ENCODE measurements at regions not wholly inside any gene's neighbourhood (a gene's known extent, or its start where the extent isn't known, plus 50 kb on each side); places are given as distances from the start of the nearest gene placed in this dataset.
"Not testable (repeated sequence)": the region's sequence is repeated elsewhere in the genome, so short reads cannot be mapped to it uniquely, and the experiment has no call there.

DNA sequence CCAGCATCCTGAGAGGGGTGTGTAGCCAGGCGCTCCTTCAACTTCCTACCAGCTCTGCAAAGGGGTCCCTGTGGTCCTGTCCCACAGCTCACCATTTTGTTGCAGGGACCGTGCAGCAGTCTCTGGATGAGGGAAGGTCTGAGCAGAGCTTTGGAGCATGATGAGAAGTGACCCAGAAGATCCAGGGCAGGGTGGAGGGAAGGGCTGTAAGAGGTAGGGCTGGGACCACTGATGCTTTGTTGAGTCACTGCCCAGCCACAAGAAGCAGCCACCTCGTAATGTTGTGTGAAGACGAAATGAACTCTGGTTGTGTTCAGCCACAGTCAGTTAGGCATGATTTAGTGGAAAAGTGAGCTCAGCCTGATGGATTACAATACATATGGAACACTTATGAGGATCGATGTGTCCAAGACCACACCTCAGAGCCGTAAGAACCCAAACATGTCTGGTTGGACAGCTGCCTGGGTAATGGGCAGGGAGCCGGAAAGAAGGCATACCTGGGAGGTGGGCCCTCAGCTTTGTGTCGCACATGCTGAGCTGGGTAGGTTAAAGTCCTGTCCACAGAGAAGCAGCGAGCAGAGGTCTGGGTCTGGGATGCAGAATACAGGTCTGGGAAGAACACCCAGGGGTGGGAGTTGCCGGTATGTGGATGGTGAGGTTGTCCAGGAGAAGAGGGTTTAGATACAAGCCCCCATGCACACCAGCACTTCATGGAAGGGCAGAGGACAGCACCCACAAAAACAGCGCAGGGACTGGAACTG, 250.1 kb downstream of the GADD45G start:
- no peak for DNase-seq (ENCODE audit: low read depth in 2 of 3, low spot score in 2 of 3)

DNA sequence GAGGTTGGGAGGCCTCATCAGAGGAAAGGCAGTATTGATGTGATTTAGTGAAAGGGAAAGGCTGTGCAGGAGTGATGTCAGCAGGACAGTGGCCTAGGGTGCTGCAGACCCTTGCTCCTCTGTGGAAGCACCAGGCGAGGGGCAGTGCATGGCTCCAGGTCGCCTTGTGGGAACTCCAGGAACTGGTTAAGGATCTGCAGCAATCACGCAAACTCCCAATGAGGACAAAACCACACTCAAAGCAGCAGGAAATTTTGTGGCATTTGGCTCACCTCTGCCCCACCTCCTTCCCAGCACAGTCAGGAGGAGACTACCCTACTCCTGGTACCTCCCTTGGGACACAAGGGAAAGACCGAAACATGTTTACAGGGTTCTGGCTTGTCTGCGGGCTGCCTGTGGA, 251.5 kb downstream of the GADD45G start:
- DNase-seq (ENCODE audit: low read depth in 2 of 3, low spot score in 2 of 3): not testable (repeated sequence)

DNA sequence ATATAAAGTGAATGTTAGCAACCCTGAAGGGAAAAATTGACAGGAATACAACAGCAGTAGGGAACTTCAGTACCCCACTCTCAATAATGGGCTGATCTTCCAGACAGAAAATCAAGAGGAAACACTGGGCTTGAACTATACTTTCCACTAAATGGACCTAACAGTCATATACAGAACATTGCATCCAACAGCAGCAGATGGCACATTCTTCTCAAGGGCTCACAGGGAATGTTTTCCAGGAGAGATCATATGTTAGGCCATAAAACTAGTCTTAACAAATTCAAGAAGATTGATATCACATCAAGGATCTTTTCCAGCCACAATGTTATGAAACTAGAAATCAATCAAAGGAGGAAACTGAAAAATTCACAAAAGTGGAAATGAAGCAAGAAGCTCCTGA, 252.1 kb downstream of the GADD45G start:
- DNase-seq (ENCODE audit: low read depth in 2 of 3, low spot score in 2 of 3): not testable (repeated sequence)

DNA sequence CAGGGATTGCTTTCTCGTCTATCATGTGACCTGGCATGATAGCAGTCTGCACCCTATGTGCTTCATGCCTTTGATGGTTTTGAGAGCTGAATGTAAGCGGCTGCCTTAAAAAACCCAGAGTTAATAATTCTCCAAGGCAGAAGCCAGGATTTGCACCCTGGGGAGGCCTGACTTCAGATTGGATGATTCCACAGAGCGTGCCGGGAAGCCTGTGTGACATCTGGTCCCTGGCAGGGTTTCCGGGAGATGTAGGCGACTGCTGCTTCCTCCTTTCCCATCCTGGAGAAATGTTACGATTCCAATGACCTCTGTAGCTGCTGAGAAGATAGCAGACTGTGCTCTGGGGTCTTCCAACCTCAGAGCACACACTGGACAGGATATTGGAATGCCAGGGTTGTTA, 255.0 kb downstream of the GADD45G start:
- DNase-seq (ENCODE audit: low read depth in 2 of 3, low spot score in 2 of 3): not testable (repeated sequence)

DNA sequence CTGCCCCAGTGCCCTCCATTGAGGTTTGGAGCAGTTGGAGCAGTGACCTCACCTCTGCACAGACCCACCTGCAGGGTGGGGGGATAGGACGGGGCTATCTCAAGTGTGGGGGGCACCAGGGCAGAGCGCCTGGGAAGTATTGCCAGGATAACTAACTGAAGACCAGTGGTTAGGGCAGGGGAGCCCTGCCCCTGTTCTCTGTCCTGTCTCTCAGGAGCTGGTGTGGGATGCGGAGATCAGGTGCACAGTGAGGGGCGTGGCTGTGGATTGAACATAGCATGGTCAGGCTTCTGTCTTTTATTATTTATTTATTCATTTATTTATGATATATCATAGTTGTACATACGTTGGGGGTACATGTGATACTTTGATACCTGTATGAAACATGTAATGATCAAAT, 256.6 kb downstream of the GADD45G start:
- DNase-seq (ENCODE audit: low read depth in 2 of 3, low spot score in 2 of 3): not testable (repeated sequence)

DNA sequence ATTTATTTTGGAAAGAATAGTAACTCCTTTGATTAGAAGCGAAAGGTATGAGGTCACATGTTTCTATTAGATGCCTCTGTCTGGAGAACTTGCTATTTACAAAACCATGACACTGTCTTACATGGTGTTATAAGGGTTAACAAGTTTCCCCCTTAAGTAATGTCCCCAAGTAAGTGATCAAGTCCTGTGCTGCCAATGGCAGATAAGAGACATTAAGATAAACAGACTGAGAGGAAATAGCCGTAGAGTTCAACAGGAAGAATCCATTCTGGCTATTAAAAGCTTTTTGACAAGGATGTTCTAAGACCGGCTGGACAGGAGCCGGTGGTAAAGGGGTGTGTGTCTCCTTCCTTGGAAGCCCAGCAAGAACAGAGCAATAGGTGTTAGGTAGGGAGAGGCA, 257.5 kb downstream of the GADD45G start:
- no peak for DNase-seq (ENCODE audit: low read depth in 2 of 3, low spot score in 2 of 3)

DNA sequence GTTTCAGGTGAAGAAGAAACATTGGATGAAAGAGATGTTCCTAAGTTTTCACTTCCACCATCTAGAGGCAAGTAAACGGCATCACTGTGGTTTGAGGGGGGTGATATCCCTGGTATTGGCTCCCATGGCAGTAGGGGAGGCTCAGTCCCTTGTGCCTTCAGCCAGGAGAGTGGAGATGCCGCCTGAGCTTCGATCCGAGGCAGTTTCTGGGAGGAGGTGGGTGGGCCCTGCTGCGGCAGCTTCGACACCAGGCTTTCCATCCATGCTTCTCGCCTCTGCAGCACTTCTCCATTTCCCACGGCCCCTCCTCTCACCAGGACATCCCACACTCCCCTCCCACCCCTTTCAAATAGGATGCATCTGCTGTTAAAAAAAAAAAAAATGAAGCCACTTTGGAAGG, 258.3 kb downstream of the GADD45G start:
- no peak for DNase-seq (ENCODE audit: low read depth in 2 of 3, low spot score in 2 of 3)

DNA sequence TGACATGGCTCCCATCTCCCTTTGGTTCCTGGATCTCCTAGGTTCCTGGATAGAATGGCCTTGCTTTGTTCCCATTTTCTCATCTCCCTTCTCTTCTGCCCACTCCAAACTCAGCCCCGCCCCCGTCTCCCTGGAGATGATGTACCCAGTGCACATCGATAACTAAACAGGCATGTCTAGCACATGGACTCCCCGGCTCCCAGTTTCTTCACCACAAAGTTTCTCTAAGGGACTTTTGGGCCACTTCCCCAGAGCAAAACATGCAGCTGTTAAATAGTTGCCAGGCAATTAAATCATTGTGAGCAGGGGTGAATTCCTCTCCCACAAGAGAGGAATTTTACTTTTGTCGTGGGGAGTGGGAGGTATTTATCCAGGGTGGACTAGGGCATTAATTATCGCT, 259.0 kb downstream of the GADD45G start:
- no peak for DNase-seq (ENCODE audit: low read depth in 2 of 3, low spot score in 2 of 3)

DNA sequence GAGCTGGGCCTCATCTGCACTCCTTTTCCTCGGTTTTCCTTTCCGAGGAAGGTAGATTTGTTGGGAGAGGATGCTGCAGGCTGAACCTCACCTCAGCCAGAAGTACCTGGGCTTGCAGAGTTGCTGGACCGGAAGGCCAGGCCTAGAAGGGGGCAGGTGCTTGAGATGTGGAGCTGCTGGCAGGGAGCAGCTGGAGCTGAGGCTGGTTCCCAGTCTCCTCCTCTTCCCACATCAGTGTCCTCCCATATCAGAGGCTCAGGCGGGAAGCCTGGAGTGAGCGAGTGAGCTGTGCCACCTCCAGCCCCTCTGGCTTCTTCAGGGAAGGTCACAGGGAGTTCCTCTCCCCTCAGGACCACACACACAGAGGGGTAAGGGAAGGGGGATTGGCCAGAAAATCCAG, 259.4 kb downstream of the GADD45G start:
- DNase-seq (ENCODE audit: low read depth in 2 of 3, low spot score in 2 of 3): no peak

DNA sequence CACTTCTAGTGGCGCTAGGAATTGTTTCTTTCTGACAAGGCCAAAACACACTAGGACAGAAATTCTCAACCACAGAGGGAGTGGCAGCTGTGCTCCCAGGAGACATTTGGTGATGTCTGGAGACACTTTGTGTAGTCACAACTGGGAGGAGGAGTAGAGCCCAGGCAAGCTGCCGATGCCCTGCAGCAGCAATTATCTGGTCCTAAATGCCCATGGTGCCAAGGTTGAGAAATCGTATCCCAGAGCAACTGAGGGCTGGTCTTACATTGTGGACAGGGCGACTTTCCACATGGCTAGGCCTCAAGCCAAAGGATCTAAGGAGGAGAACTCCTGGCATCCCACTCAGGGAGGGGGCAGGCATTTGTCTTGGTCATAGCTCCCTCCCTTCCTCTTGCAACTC, 259.9 kb downstream of the GADD45G start:
- no peak for DNase-seq (ENCODE audit: low read depth in 2 of 3, low spot score in 2 of 3)

DNA sequence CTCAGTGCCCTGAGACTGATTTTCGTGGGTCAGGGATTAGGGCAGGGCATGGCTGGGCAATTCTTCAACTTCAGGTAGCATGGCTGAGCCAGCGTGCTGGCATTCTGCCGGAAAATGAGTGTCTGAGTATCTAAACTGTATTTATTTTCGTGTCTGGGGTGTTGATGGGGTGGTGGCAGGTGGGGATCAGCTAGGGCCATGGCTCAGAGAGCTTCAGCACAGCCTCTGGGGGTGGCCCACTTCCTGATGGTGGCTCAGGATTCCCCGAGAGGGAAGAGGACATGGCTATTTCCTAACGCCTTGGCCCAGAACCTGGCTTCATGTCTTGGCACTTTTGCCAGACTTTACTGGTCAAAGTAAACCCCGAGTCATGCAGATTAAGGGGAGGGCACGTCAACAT, 260.5 kb downstream of the GADD45G start:
- DNase-seq (ENCODE audit: low read depth in 2 of 3, low spot score in 2 of 3): no peak

DNA sequence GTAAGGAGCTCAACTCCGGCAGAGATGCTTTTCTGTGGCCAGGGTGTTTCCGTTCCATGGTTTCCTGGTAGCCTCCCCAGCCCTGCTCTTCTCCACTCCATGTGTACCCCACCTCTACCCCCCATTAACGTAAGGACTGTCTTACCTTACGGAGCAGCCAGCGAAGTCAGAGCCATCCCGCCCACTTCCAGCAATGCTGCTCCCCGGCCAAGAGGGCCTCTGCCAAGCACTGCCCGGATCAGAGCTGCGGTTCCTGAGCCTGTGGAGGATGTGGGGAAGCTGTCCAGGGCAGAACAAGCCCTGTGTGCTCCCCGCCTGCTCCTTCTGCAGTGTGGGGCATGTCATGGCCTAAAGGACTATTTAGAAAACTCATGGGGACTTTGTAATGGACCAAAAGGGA, 261.2 kb downstream of the GADD45G start:
- DNase-seq (ENCODE audit: low read depth in 2 of 3, low spot score in 2 of 3): no peak

DNA sequence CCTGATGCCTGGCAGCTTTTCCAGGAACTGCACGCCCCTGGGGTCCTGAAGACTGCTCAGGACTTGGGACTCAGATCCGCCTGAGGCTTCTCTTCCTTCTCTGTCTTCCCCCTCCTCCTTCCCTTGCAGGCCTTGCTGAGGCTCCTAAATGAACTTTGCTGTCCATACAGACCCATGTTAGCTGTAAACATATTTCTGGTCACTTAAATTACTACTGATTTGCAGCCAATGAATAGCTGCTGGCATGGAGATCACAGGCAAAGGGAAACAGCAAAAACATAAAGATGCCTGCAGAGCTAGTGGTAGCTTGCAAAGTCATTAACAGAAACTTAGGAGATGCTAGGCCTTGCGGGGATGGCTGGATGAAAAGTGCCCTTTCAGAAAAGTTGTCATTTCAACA, 261.9 kb downstream of the GADD45G start:
- DNase-seq (ENCODE audit: low read depth in 2 of 3, low spot score in 2 of 3): no peak

DNA sequence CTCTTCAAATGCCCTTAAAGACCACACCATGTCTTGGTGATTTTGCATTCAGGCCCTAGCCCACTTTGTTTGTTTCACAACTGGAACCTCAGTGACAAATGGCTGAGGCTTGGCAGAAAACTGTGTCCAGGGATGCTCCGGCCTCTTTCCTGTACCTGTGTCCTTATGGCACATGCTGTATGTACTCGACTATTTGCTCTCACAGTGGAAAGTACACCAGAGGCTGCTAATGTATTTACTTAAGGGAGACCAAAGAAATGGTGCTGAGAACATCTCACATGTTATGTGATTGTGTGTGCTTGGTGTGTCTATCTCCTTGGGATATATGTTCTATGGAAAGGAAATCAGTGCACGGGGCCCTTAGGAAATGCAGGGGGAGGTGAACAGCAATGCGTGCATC, 263.3 kb downstream of the GADD45G start:
- no peak for DNase-seq (ENCODE audit: low read depth in 2 of 3, low spot score in 2 of 3)

DNA sequence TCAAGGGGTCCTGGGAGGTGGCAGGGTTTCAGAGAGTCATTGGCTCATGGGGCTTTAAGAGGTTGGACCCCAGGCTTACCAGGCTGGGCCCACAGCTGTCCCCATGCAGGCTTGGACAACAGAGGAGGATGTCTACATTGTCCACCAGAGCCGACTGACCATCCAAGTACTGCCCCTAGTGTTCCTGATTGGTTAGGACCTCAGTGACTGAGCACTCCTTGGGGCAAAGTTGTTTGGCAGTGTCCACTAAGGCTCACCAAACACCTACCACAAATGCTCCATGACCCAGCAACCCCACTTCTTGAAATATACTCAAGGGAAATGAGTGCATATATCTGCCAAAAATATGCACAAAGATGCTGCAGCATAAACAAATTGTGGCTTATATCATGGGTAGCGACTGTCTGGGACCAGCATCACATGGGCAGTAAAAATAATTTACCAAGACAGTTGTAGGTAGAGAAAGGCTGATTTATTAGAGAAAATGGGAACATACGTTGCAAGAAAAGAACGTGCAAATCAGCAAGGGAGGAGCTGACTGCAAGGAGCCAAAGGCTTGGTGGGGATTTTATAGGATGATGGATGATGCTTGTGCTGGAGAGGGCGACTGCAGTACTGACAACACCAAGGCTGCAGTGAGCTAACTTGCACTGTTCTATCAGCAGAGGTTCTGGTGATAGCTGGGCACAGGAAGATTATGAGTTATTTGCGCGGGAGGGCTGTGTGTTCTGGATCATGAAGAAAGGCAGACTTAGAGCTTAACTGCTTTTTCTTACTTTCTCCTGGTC, 265.2 kb downstream of the GADD45G start:
- DNase-seq (ENCODE audit: low read depth in 2 of 3, low spot score in 2 of 3): no peak

DNA sequence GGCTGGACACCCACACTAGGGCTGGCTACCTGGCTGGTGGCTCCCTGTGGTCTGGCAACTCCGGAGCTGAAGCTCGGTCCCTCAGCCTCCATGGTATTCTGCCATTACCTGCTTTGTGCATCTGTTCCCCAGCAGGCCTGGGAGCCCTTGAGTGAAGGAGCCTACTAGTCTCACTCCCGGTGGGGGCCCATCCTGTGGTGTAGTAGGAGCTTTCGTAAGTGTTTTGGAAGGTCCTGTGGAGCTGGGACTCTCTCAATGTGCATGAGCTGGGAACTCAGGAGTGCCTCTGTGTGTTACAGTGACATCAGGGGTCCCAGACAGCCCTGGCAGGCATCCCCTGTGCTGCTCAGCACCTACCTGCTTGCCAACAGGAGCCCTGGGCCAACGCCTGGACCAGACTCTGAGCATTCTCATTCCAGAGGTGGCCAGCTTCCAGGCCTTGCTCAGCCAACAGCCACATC, 267.1 kb downstream of the GADD45G start:
- DNase-seq (ENCODE audit: low read depth in 2 of 3, low spot score in 2 of 3): no peak

DNA sequence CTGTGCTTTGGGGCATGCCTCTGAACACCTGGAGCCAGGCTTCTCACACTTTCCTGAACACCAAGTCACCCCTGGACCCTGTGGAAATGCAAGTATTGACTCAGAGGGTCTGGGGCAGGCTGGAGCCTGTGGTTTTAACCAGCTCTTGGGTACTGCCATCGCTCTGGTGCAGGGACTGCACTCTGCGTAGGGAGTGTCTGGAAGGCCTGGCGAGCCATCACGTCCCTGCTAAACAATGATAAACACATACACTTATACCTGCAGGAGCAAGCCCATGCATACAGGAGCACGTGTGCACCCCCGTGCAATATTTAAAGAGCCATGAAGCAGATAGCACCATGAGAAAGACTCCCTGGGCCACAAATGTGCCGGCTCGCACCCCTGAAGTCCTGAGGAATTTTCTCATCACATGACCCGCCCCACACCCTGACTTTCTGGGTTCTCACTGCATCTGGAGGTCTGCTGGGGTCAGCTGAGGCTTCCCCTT, 267.7 kb downstream of the GADD45G start:
- no peak for DNase-seq (ENCODE audit: low read depth in 2 of 3, low spot score in 2 of 3)

DNA sequence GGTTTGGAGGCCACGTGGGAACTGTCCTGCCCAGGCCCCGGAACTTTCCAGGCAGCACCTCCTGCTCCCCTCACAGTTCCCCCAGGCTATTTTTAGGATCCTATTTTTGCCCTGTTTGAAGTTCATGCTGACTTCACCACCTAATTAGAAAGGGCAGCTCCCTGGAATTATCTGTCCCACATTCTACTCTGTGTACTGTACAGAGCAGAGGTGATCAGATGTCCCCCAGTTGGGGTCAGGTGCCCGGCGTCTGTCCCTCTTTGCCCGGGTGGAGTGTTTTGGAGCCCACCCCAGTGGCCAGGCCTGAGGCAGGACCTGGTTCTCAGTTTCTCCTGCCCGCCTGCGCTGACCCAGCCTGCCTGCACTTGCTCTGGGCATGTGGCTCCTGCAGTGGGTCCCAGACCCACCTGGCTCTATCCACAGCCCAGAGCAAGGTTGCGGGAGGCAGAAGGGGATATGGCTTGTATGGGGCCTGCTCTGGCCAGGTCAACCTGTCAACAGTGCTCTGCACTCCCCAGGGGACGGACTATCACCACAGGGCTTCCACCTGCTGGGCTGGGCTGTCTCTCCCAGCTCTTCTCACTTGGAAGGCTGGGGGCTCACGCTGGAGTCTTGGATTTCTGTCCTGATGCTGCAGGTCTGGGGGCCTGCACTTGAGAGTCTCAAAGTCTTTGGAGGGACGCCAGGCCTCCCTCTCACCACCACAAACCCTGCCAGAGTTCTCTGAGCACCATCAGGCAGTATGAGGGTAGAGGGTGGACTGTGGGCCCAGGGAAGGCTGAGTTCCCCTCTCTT, 268.3 kb downstream of the GADD45G start:
- DNase-seq (ENCODE audit: low read depth in 2 of 3, low spot score in 2 of 3): no peak

DNA sequence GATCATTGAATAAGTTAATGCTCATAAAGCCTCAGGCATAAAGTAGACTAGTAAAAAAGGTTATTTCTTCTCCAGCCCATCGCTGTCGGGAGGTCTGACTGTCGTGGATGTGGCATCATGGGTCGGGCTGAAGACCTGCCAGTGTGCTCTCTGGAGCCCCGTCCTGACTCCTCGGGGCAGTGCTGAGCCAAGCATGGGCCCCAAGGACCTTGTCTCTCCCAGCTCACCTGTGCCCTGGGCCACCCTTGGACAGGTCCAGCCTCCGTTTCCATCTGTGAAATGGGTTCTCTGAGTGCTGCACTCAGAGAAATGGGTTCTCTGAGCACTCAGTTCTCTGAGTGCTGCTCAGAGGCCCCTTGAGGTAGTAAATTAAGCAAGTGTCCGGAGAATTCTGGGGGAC, 269.0 kb downstream of the GADD45G start:
- DNase-seq (ENCODE audit: low read depth in 2 of 3, low spot score in 2 of 3): no peak

DNA sequence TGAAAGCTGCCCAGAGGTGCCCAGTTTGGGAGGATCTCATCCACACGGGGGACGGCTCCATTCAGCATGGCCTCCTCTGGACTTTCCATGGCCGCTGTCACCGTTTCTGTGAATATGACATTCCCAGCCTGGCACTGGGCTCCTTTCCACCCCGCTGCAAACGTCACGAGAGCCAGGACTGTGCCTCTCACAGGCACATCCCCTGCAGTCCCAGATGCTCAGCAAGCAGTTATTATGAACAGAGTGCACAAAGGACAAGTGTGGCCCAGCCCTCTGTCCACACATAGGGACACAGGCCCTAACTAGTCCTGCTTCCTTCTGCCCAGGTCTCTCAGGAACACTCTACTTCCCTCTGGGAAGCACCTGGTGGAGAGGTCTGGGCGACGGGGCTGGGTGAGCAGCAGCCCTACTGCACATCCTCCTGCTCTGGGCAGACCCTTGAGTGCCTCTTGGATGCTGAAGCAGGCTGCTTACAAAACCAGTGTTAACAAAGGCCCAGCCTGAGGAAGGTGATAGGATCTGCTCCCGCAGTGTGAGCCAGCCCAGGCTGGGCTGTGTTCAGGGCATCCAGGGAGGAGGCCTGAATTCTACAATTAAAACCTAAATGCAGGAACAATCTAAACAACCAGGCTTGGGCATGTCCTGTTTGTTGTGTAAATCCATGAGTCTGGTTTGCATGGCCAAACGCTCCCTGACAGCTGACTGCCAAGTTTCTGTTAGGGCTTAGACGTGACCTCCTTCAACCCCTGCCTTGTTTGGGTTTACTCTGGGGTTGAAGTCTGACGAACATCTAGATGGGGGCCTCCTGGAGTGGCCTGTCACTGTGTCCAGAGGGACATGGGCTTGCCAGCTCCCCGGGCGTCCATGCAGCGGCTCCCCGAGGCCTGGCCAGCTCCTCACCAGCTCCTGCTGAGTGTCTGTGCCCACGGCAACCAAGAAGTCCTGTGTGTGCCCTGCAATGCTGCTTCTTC, 269.8 kb downstream of the GADD45G start:
- no peak for DNase-seq (ENCODE audit: low read depth in 2 of 3, low spot score in 2 of 3)

Data from activated CD8-positive, alpha-beta memory T cell treated with anti-CD3 and anti-CD28 coated beads for 48 hours (primary cell).